Pancreas (tissue), 10 donors: ENCODE measurements at regions not wholly inside any gene's neighbourhood (a gene's known extent, or its start where the extent isn't known, plus 50 kb on each side); places are given as distances from the start of the nearest gene placed in this dataset.
"Not testable (repeated sequence)": the region's sequence is repeated elsewhere in the genome, so short reads cannot be mapped to it uniquely, and the experiment has no call there.

Experiments
- ATAC-seq, 4 donors: fragments of 200-7000 bp; cut with Tn5 transposase; one replicate each; pipeline versions ENCODE4 v1.8.0 to v1.9.1; 2020; ENCODE audit warnings: mild to moderate bottlenecking in 4 of 4, moderate library complexity in 4 of 4
- DNase-seq, 6 donors: peaks; one replicate each; pipeline ENCODE4 v3.0.0-alpha.2; 2020
- FAIRE-seq: peaks from 2 replicates; lab custom pipeline; 2012; peaks lifted over from hg19 to GRCh38; lab: Jason Lieb, UNC
- H3K27ac ChIP-seq, 4 donors: fragments of 200-600 bp; sonication (generic); 1 replicate in 3 of 4; 2 replicates in 1 of 4; pipeline versions ENCODE4 v1.5.0 to v1.8.0; 2020
- H3K27me3 ChIP-seq, 4 donors: fragments of 200-600 bp; one replicate each; pipeline ENCODE4 v1.8.0; 2021
- H3K36me3 ChIP-seq, 3 donors: fragments of 200-600 bp; sonication (generic) in 1 of 3; one replicate each; pipeline versions ENCODE4 v1.5.0 to v1.8.0; 2020 to 2021
- H3K4me1 ChIP-seq, 3 donors: fragments of 200-600 bp; one replicate each; pipeline ENCODE4 v1.8.0; 2021
- H3K4me3 ChIP-seq, 4 donors: fragments of 200-600 bp; sonication (generic) in 2 of 4; one replicate each; pipeline versions ENCODE4 v1.5.0 to v1.8.0; 2020 to 2021
- H3K9me3 ChIP-seq, 4 donors: fragments of 200-600 bp; one replicate each; pipeline ENCODE4 v1.8.0; 2021
- WGBS, 2 donors: extraction: QIAGEN DNeasy Blood & Tissue Kit; methylation state at CpG; one replicate each; pipeline ENCODE4 v1.1.7; 2013; 5-methylcytosine and 5-hydroxymethylcytosine counted together
- intact Hi-C, 3 donors: fragments of 100-400 bp; cut with DNase I; formaldehyde crosslinking; loops; one replicate each; pipeline versions ENCODE4 v1.11.1 to v1.14.2; 2022
- TF ChIP-seq, protein P1 (sequence below), 4 donors: fragments of 200-600 bp; sonication (generic) in 3 of 4; IDR thresholded peaks; one replicate each; pipeline versions ENCODE4 v1.5.0 to v1.8.0; 2021; ENCODE audit warnings: antibody characterized with exemption in 4 of 4
- donor health status: healthy with polysubstance abuse.
- donor health status: DM: no; HTN: no; CAD: no; lungs with moderate emphysema.
- donor health status: DM: no; HTN: no; CAD: no.
- donor health status: control.
- donor health status: control.
- donor health status: Bipolar disorder and iron deficiency.
- donor health status: DM: yes; HTN: yes; CAD: no.
- donor health status: DM: no; HTN: no; CAD: no.
- donor health status: DM: no; HTN: no; CAD: no.
- donor health status: DM: yes; HTN: yes; CAD: no.

DNA sequence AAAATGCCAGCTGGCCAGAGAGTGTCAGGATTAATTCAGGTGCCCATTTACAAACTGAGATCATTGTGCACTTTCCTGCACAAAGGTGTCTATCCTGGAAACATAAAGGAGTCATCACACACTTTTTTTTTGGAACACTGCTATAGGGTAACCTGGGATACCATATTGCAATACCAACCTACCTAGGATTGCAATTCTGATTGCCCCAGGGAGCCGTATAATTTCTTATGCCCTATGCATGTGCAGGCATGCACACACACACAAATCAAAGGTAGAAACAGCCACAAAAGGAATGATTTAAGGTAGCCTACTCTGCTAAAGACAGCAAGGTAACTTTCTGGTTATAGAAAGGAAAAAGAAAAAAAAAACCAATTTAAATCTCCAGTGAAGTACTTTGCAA is 285.3 kb upstream of the KITLG start:
- no peak overlapping the region for H3K27ac ChIP-seq
- WGBS, 2 donors = 91% methylated on average over 1 of the region's 1 CpG
- no peak for FAIRE-seq
- H3K36me3 ChIP-seq = no peaks in the 10 kb centered on the region
- H3K9me3 ChIP-seq = no peaks in the 10 kb centered on the region
- TF ChIP-seq, protein P1, sequence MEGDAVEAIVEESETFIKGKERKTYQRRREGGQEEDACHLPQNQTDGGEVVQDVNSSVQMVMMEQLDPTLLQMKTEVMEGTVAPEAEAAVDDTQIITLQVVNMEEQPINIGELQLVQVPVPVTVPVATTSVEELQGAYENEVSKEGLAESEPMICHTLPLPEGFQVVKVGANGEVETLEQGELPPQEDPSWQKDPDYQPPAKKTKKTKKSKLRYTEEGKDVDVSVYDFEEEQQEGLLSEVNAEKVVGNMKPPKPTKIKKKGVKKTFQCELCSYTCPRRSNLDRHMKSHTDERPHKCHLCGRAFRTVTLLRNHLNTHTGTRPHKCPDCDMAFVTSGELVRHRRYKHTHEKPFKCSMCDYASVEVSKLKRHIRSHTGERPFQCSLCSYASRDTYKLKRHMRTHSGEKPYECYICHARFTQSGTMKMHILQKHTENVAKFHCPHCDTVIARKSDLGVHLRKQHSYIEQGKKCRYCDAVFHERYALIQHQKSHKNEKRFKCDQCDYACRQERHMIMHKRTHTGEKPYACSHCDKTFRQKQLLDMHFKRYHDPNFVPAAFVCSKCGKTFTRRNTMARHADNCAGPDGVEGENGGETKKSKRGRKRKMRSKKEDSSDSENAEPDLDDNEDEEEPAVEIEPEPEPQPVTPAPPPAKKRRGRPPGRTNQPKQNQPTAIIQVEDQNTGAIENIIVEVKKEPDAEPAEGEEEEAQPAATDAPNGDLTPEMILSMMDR (IDR thresholded peaks at IDR 0.05) = no peak
- H3K27me3 ChIP-seq = no peaks in the 10 kb centered on the region
- no peak for ATAC-seq
- intact Hi-C loops = no loop called here
- DNase-seq = no peak
- H3K4me3 ChIP-seq = no peak overlapping the region
- no peaks in the 10 kb centered on the region for H3K4me1 ChIP-seq

DNA sequence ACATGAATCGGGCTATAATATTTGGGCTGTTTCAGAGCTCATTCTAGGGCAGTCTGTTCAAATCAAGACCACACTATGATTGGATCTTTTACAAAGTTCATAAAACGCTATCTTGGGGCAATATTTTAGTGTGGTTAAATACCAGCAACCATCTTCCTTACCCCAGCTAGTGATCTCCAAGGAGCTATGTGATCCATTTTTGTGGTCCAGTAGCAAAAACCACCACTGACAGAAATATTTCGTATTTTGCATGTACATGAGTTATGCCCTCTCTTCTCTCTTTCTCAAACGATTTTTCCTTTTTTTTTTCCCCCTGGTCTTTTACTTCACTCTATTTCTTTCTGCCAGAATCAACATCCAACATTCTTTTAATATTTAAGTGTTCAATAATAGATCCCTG is 280.6 kb upstream of the KITLG start:
- intact Hi-C loops = no loop called here
- FAIRE-seq = no peak

DNA sequence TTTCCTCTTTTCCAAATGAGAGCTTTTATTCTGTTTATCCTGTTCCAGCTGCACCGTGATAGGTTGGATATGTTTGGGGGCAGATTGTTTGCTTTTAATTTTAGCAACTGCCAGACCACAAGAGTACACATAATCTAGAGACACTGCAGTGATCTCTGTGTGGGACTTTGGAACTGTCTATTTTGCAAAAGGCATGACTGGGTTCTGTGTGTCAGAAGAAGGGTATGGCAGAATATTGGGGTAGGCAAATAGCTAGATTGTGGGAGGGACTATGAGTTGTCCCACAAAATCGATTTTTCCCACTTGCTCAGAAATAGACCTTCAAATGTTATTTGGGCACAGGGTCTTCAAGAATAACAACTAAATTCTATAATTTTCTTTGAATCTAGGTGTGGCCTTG is 275.9 kb upstream of the KITLG start:
- Histone ChIP-seq H3K4me3 (no peak overlapping the region), H3K4me1 (no peaks in the 10 kb centered on the region), H3K9me3 (no peaks in the 10 kb centered on the region), H3K36me3 (no peaks in the 10 kb centered on the region), H3K27ac (no peak overlapping the region), H3K27me3 (no peaks in the 10 kb centered on the region)
- intact Hi-C loops = no loop called here
- ATAC-seq = no peak
- no peak for DNase-seq
- no peak for FAIRE-seq
- TF ChIP-seq, protein P1 (IDR thresholded peaks at IDR 0.05) = no peak
- 80 to 86% methylated on average over 2 of the region's 2 CpGs for WGBS, 2 donors

More for the DNA sequence above, 280.6 kb upstream of the KITLG start:
- 75 to 81% methylated on average over 4 of the region's 4 CpGs for WGBS, 2 donors
- Histone ChIP-seq H3K36me3 (no peaks in the 10 kb centered on the region), H3K4me1 (no peaks in the 10 kb centered on the region), H3K27me3 (no peaks in the 10 kb centered on the region), H3K4me3 (no peak overlapping the region), H3K27ac (no peak overlapping the region), H3K9me3 (no peaks in the 10 kb centered on the region)
- DNase-seq = no peak
- no peak for ATAC-seq
- TF ChIP-seq, protein P1 (IDR thresholded peaks at IDR 0.05) = no peak

DNA sequence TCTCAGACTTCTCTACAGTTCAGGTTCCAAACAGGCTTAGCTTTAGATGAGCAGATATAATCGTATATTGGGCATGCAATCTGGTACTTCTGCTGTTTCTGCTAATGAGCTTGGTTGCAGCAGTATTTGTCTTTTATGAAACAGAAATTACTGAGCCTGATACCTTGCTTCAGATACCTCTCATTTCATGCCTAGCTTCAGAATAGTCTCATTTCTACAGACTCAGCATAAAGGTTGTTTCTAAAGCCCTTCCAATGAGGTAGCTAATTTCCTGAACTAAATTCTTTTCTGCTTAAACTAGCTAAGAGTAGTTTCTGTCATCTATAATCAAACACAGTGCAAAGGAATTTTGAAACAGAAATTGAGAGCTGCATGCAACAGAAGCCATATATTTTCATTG is 275.0 kb upstream of the KITLG start:
- H3K27me3 ChIP-seq = no peaks in the 10 kb centered on the region
- no peak for DNase-seq
- 69 to 79% methylated on average over 1 of the region's 1 CpG for WGBS, 2 donors
- TF ChIP-seq, protein P1 (IDR thresholded peaks at IDR 0.05) = no peak
- no peaks in the 10 kb centered on the region for H3K9me3 ChIP-seq
- no peaks in the 10 kb centered on the region for H3K36me3 ChIP-seq
- no peak for FAIRE-seq
- ATAC-seq = no peak
- H3K27ac ChIP-seq = no peak overlapping the region
- intact Hi-C loops = no loop called here
- no peaks in the 10 kb centered on the region for H3K4me1 ChIP-seq
- no peak overlapping the region for H3K4me3 ChIP-seq

DNA sequence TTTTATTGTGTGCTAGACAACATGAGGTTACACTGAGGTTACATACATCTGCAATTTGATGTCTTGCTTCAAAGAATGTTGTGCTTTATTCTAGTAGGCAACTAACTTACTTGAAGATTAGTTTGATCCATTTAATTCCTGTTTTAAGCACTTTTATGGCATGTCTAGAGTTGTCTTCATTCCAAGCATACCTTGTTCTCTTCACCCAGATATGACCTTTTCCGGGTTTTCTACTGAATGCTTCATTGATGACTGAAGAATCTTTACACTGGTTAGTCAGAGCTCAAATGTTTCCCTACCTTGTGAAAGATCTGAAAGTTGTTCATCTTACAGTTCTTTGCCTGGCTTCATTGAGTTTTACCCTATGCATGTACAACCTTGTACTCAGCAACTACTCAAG is 274.0 kb upstream of the KITLG start:
- Histone ChIP-seq H3K4me1 (no peaks in the 10 kb centered on the region), H3K27ac (peak overlapping the region in 1 of 4 donors; percentile 10), H3K4me3 (no peak overlapping the region), H3K9me3 (no peaks in the 10 kb centered on the region), H3K27me3 (no peaks in the 10 kb centered on the region), H3K36me3 (no peaks in the 10 kb centered on the region)
- peak in 3 of 4 donors; percentile 12 to 47 (median 22) for ATAC-seq
- intact Hi-C loops = no loop called here
- 59 to 64% methylated on average over 1 of the region's 1 CpG for WGBS, 2 donors
- TF ChIP-seq, protein P1 (IDR thresholded peaks at IDR 0.05) = no peak
- FAIRE-seq = no peak
- DNase-seq = no peak

DNA sequence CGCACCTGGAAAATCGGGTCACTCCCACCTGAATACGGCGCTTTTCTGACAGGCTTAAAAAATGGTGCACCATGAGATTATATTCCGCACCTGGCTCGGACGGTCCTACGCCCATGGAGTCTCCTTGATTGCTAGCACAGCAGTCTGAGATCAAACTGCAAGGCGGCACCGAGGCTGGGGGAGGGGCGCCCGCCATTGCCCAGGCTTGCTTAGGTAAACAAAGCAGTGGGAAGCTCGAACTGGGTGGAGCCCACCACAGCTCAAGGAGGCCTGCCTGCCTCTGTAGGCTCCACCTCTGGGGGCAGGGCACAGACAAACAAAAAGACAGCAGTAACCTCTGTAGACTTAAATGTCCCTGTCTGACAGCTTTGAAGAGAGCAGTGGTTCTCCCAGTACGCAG is 267.0 kb upstream of the KITLG start:
- WGBS, 2 donors = 88 to 92% methylated on average over 12 to 13 of the region's 14 CpGs
- DNase-seq = peak in 1 of 6 donors; percentile 20
- ATAC-seq, H3K4me3 ChIP-seq, H3K27ac ChIP-seq, H3K27me3 ChIP-seq, FAIRE-seq, H3K9me3 ChIP-seq, intact Hi-C loops, H3K36me3 ChIP-seq, H3K4me1 ChIP-seq: not testable (repeated sequence)
